Astrocyte of the spinal cord (primary cell): ENCODE measurements at regions not wholly inside any gene's neighbourhood (a gene's known extent, or its start where the extent isn't known, plus 50 kb on each side); places are given as distances from the start of the nearest gene placed in this dataset.
A peak's percentile ranks its signal among the peaks of the same experiment; 100 is the strongest.

Source experiments
- DNase-seq: peaks from one replicate; pipeline ENCODE4 v3.0.0; 2011; ENCODE audit warnings: low read depth, low spot score
- H3K4me3 ChIP-seq: 2 replicates; pipeline ENCODE4 v1.5.1; 2011; ENCODE audit warnings: low read depth, mild to moderate bottlenecking, low read length, moderate library complexity
- in situ Hi-C: cut with HindIII; loops from 2 replicates; pipeline ENCODE4 v1.10.0; 2017; ENCODE audit warnings: low sequenced_read_pairs
- TF ChIP-seq, protein P1 (sequence below): IDR thresholded peaks from 2 replicates; pipeline ENCODE4 v1.5.1; 2012; ENCODE audit warnings: low read depth, mild to moderate bottlenecking, low read length, inconsistent platforms

DNA sequence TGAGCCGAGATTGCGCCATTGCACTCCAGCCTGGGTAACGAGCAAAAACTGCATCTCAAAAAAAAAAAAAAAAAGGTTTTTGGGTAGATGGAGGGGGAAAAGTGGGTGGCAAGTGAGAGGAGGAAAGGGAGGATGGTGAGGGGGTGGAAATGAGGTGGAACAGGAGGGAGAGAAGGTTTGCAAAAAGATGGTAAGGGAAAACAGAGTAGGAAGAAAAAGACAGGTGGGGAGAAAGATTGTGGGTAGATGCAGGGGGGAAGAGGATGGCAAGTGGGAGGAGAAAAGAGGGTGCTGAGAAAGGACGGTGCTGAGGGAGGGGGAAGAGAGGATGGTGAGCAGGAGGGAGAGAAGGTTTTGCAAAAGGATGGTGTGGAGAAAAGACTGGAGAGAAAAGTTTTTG lies 57.8 kb upstream of the C1QTNF9B start:
- no peak overlapping the region for H3K4me3 ChIP-seq
- TF ChIP-seq, protein P1, sequence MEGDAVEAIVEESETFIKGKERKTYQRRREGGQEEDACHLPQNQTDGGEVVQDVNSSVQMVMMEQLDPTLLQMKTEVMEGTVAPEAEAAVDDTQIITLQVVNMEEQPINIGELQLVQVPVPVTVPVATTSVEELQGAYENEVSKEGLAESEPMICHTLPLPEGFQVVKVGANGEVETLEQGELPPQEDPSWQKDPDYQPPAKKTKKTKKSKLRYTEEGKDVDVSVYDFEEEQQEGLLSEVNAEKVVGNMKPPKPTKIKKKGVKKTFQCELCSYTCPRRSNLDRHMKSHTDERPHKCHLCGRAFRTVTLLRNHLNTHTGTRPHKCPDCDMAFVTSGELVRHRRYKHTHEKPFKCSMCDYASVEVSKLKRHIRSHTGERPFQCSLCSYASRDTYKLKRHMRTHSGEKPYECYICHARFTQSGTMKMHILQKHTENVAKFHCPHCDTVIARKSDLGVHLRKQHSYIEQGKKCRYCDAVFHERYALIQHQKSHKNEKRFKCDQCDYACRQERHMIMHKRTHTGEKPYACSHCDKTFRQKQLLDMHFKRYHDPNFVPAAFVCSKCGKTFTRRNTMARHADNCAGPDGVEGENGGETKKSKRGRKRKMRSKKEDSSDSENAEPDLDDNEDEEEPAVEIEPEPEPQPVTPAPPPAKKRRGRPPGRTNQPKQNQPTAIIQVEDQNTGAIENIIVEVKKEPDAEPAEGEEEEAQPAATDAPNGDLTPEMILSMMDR = no peak
- no peak for DNase-seq
- in situ Hi-C loops = no loop called here

DNA sequence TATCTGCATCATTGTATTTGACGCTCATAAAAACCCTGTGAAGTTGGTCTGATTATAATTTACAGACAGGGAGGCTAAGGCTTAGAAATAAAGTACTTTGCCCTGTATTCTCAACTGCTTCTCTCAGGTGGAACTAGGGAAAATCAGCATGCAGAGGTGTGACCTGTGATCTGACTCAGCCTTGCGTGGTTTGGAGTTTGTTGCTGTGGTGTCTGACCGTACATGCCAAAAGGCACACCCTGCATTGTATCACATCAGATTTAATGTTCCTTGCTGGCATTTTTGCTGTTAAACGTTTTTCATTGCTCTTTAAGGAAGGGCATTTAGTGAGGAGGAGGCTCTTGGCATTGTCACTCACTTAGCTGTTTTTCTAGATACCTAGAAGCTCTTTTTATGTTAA lies 58.8 kb upstream of the C1QTNF9B start:
- H3K4me3 ChIP-seq = no peak overlapping the region
- DNase-seq = peak; percentile 54
- TF ChIP-seq, protein P1 = no peak
- in situ Hi-C loops = no loop called here

DNA sequence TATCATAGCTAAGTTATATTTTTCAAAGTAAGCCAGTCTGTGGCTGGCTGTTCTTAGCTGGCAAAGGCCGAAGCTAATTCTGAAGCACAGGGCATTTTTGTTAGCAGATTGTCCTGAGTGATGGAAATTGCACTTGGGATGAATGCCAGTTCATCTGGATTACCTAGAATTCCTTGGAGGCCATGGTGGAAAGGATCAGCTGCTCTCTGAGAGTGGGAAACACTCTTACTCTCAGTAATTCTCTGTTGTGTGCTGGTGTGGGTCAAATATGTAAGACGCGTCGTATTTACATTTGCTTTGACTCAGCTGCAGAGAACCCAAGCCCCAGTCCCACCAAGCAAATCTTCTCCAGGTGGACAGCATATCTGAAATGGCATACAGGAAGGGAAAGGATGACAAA lies 60.7 kb upstream of the C1QTNF9B start:
- DNase-seq = no peak
- TF ChIP-seq, protein P1 = no peak
- H3K4me3 ChIP-seq = no peak overlapping the region
- in situ Hi-C loops = no loop called here

DNA sequence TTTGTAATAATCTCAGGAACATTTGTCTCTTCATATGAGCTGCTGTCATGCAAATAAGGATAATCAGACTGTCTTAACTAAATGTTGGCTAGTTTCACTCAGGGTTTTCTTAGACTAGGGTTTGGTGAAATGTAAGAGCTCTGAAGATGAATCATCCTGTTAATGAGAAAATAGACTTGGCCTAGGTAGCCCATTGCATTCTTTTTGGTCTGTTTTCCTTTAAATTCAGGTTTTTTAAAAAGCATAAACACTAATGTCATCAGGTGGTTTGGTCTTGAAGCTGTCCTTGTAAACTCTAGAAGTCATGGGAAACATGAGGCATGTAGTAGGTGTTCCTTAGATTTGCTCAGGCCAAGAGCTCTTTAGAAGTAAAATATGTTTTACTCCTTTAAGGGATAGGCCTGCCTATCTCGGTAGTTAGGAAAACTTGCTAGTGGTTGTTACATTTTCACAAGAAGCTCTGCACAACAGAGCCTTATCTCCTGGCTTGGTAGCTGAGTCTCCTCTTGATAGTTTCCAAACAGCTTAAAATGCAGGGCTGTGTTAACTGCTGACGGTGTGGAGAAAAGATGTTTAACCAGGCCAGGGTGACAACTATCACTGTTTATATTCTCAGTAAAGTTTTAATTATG lies 62.0 kb upstream of the C1QTNF9B start:
- in situ Hi-C loops = no loop called here
- TF ChIP-seq, protein P1 = no peak
- no peak overlapping the region for H3K4me3 ChIP-seq
- DNase-seq = peak; percentile 46

DNA sequence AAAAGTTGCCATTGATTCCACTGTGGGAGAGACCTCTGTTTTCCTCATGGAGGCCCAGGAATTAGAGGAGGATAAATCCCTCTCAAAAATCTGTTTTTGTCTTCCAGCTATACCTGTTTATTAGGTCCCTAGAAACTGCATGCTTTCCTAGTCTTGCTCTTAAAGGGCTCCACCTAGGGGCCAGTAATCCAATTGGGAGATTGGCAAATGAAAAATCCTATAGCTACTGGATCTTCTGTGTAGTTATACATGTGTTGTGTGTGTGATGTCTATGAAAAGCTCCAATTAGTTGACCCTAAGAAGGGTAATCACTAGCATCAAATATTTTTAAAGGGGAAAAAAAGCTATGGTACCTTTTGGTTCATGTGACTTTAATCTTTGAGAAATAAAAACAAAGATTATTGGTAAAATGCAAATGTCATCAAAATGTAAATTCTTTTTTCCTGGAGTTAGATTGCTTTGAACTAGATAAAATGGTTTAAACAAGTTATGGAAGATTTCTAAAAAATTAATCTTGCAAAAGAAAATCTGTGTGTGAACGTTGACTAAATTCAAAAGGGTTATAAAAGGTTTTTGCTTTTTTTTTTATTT lies 63.4 kb upstream of the C1QTNF9B start:
- in situ Hi-C loops = no loop called here
- TF ChIP-seq, protein P1 = peak; percentile 87
- peak; percentile 56 for DNase-seq
- no peak overlapping the region for H3K4me3 ChIP-seq

DNA sequence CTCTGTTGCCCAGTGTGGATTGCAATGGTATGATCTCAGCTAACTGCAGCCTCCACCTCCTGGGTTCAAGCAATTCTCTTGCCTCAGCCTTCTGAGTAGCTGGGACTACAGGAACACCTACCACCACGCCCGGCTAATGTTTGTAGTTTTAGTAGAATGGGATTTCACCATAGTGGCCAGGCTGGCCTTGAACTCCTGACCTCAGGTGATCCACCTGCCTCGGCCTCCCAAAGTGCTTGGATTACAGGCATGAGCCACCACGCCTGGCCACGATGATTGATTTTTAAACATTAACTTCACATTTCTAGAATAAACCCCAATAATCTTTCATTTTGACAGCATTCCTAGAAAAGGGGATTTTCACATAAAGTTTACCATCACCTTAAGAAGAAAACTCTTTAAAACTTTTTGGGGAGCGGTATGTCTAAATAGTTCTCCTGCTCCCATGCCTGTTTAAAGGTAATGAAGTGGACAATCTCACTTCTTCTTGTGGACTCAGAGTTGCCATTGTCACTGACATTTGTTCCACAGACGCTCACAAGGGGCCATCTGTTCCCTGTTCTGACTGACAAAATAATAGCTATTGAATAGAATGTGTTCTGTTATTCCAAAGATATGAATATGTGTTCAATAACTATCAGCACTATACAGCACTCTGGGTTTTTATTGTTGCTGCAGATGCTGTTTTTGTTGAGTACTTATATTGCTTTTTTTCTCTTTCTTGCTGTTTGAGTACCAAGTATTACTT lies 66.1 kb upstream of the C1QTNF9B start:
- no peak overlapping the region for H3K4me3 ChIP-seq
- in situ Hi-C loops = no loop called here
- DNase-seq = no peak
- TF ChIP-seq, protein P1 = no peak
